H1 (cell line): ENCODE measurements at regions not wholly inside any gene's neighbourhood (a gene's known extent, or its start where the extent isn't known, plus 50 kb on each side); places are given as distances from the start of the nearest gene placed in this dataset.

ENCODE experiments used
- CTCF ChIA-PET: fragments of 300-600 bp; sonication (Branson Sonifier 250); formaldehyde crosslinking; loops from one replicate; lab custom pipeline; 2021; ENCODE audit not compliant: partially characterized antibody; lab: Charles Lee
- POLR2A ChIA-PET: fragments of 300-600 bp; sonication (Branson Sonifier 250); formaldehyde crosslinking; loops from one replicate; lab custom pipeline; 2021; ENCODE audit warnings: inconsistent platforms; ENCODE audit not compliant: partially characterized antibody; lab: Charles Lee
- DNase-seq, 2 experiments: peaks; one replicate each; pipeline versions ENCODE4 v3.0.0 to v3.0.0-alpha.2; 2010 to 2022; ENCODE audit warnings: low spot score in 2 of 2, low read depth in 1 of 2, mixed read lengths in 1 of 2
- FAIRE-seq: peaks from 2 replicates; lab custom pipeline; 2011; peaks lifted over from hg19 to GRCh38; lab: Jason Lieb, UNC
- H2AFZ ChIP-seq: 2 replicates; pipeline ENCODE4 v1.8.1; 2012; ENCODE audit warnings: low read length, inconsistent platforms
- H2AK5ac ChIP-seq: 2 replicates; pipeline ENCODE4 v1.6.1; 2013; ENCODE audit warnings: low read depth, low read length
- H2BK120ac ChIP-seq: replicated peaks from 2 replicates; pipeline ENCODE3; 2013; ENCODE audit warnings: low read depth, low read length, inconsistent platforms
- H2BK12ac ChIP-seq: 2 replicates; pipeline ENCODE4 v1.6.1; 2013; ENCODE audit warnings: low read depth, low read length
- H2BK15ac ChIP-seq: 2 replicates; pipeline ENCODE4 v1.6.1; 2013; ENCODE audit warnings: low read length
- H2BK20ac ChIP-seq: 2 replicates; pipeline ENCODE4 v1.6.1; 2013; ENCODE audit warnings: low read length
- H2BK5ac ChIP-seq: 2 replicates; pipeline ENCODE4 v1.6.1; 2013; ENCODE audit warnings: low read depth, low read length
- H3K14ac ChIP-seq: 2 replicates; pipeline ENCODE4 v1.6.1; 2013; ENCODE audit warnings: inconsistent platforms; ENCODE audit not compliant: insufficient read length
- H3K18ac ChIP-seq: 2 replicates; pipeline ENCODE4 v1.6.1; 2013; ENCODE audit warnings: low read length; ENCODE audit errors: extremely low read depth
- H3K23ac ChIP-seq: 2 replicates; pipeline ENCODE4 v1.6.1; 2013; ENCODE audit warnings: inconsistent platforms; ENCODE audit not compliant: insufficient read length
- H3K23me2 ChIP-seq: 2 replicates; pipeline ENCODE4 v1.6.1; 2013; ENCODE audit warnings: low read depth, low read length
- H3K27ac ChIP-seq: 2 replicates; pipeline ENCODE4 v1.6.1; 2011; ENCODE audit warnings: low read depth, low read length, inconsistent platforms
- H3K27me3 ChIP-seq, 4 experiments: replicated peaks in 1 of 4; 1 replicate in 1 of 4; 2 replicates in 3 of 4; pipeline versions ENCODE4 v1.6.1 to v1.8.1; 2011 to 2013; ENCODE audit warnings: low read length in 3 of 4, mild to moderate bottlenecking in 3 of 4, inconsistent platforms in 2 of 4, mixed read lengths in 2 of 4, moderate library complexity in 1 of 4; ENCODE audit not compliant: control insufficient read depth in 3 of 4, insufficient read depth in 3 of 4; ENCODE audit errors: extremely low read depth in 1 of 4
- H3K36me3 ChIP-seq, 4 experiments: 2 replicates each; pipeline versions ENCODE4 v1.6.1 to v1.8.1; 2011 to 2013; ENCODE audit warnings: mild to moderate bottlenecking in 4 of 4, low read length in 3 of 4, moderate library complexity in 2 of 4, control low read depth in 1 of 4, inconsistent platforms in 1 of 4; ENCODE audit not compliant: insufficient read depth in 4 of 4, control insufficient read depth in 2 of 4
- H3K4ac ChIP-seq: replicated peaks from 2 replicates; pipeline ENCODE3; 2013; ENCODE audit warnings: low read length, low read depth, mixed read lengths, inconsistent platforms; ENCODE audit not compliant: insufficient read length
- H3K4me1 ChIP-seq, 4 experiments: replicated peaks in 1 of 4; 1 replicate in 1 of 4; 2 replicates in 3 of 4; pipeline versions ENCODE4 v1.6.1 to v1.8.1; 2011 to 2013; ENCODE audit warnings: low read length in 3 of 4, inconsistent platforms in 2 of 4, mixed read lengths in 1 of 4; ENCODE audit not compliant: insufficient read depth in 4 of 4, control insufficient read depth in 3 of 4
- H3K4me2 ChIP-seq, 2 experiments: 2 replicates each; pipeline versions ENCODE4 v1.6.1 to v1.8.1; 2011 to 2013; ENCODE audit warnings: low read depth in 2 of 2, low read length in 2 of 2, control low read depth in 1 of 2, inconsistent platforms in 1 of 2, mild to moderate bottlenecking in 1 of 2; ENCODE audit not compliant: insufficient read depth in 1 of 2
- H3K4me3 ChIP-seq, 4 experiments: fragments of 200-600, 300-600 bp in 1 of 4; sonication (generic), shearing (Covaris generic), sonication (Bioruptor Twin) in 1 of 4; 2 replicates each; pipeline versions ENCODE4 v1.5.1 to v1.8.1; 2011 to 2016; ENCODE audit warnings: low read length in 4 of 4, low read depth in 3 of 4, control low read depth in 2 of 4, inconsistent platforms in 2 of 4, mild to moderate bottlenecking in 2 of 4, mixed read lengths in 1 of 4, moderate library complexity in 1 of 4; ENCODE audit not compliant: insufficient read depth in 2 of 4; ENCODE audit errors: extremely low read depth in 1 of 4
- H3K56ac ChIP-seq: replicated peaks from 2 replicates; pipeline ENCODE3; 2013; ENCODE audit warnings: low read depth, mild to moderate bottlenecking, mixed read lengths, low read length, inconsistent platforms; ENCODE audit not compliant: insufficient read length
- H3K79me1 ChIP-seq: 2 replicates; pipeline ENCODE4 v1.6.1; 2013; ENCODE audit warnings: low read depth, low read length, control low read depth
- H3K79me2 ChIP-seq, 2 experiments: 2 replicates each; pipeline versions ENCODE4 v1.6.1 to v1.8.1; 2012 to 2013; ENCODE audit warnings: low read length in 2 of 2, mild to moderate bottlenecking in 2 of 2, inconsistent platforms in 1 of 2; ENCODE audit not compliant: insufficient read depth in 2 of 2, control insufficient read depth in 1 of 2
- H3K9ac ChIP-seq, 4 experiments: replicated peaks in 1 of 4; 1 replicate in 1 of 4; 2 replicates in 3 of 4; pipeline versions ENCODE4 v1.6.1 to v1.8.1; 2011 to 2013; ENCODE audit warnings: low read depth in 3 of 4, low read length in 3 of 4, control low read depth in 2 of 4, mild to moderate bottlenecking in 2 of 4, moderate library complexity in 2 of 4, inconsistent platforms in 1 of 4; ENCODE audit errors: extremely low read depth in 1 of 4
- H3K9me3 ChIP-seq, 2 experiments: 2 replicates each; pipeline versions ENCODE4 v1.6.1 to v1.8.1; 2012 to 2013; ENCODE audit warnings: mild to moderate bottlenecking in 2 of 2, moderate library complexity in 2 of 2, control low read depth in 1 of 2, inconsistent platforms in 1 of 2, low read depth in 1 of 2, low read length in 1 of 2, mixed read lengths in 1 of 2; ENCODE audit not compliant: insufficient read depth in 2 of 2
- H4K20me1 ChIP-seq, 2 experiments: replicated peaks in 1 of 2; 2 replicates each; pipeline versions ENCODE3 to v1.8.1; 2011 to 2013; ENCODE audit warnings: inconsistent platforms in 2 of 2, low read length in 2 of 2, mild to moderate bottlenecking in 1 of 2; ENCODE audit not compliant: insufficient read depth in 2 of 2, control insufficient read depth in 1 of 2
- H4K5ac ChIP-seq: 2 replicates; pipeline ENCODE4 v1.6.1; 2013; ENCODE audit warnings: low read length, low read depth, mixed read lengths, inconsistent platforms; ENCODE audit not compliant: insufficient read length
- H4K8ac ChIP-seq: 2 replicates; pipeline ENCODE4 v1.8.0; 2013; ENCODE audit warnings: mild to moderate bottlenecking, moderate library complexity, low read length, inconsistent platforms; ENCODE audit not compliant: insufficient read depth; ENCODE audit errors: extremely low read depth
- H4K91ac ChIP-seq: replicated peaks from 2 replicates; pipeline ENCODE3; 2013; ENCODE audit warnings: low read length, mixed read lengths, inconsistent platforms; ENCODE audit not compliant: insufficient read length
- BRCA1 ChIP-seq: IDR thresholded peaks from 2 replicates; pipeline ENCODE4 v1.6.1; 2012; ENCODE audit warnings: low read depth, low read length, improper control_type of control experiment
- CHD1 ChIP-seq: IDR thresholded peaks from 2 replicates; pipeline ENCODE4 v1.6.1; 2012; ENCODE audit warnings: low read depth, low read length, improper control_type of control experiment
- EGR1 ChIP-seq: IDR thresholded peaks from 2 replicates; pipeline ENCODE4 v1.6.1; 2011; ENCODE audit warnings: low read depth, low read length, borderline replicate concordance
- FOSL1 ChIP-seq: IDR thresholded peaks from 2 replicates; pipeline ENCODE4 v1.6.1; 2011; ENCODE audit warnings: mild to moderate bottlenecking, low read depth, low read length, moderate library complexity; ENCODE audit not compliant: insufficient read depth
- NANOG ChIP-seq: IDR thresholded peaks from 2 replicates; pipeline ENCODE4 v1.6.1; 2011; ENCODE audit warnings: low read length, low read depth, mild to moderate bottlenecking, inconsistent platforms; ENCODE audit not compliant: insufficient read depth, poor library complexity, severe bottlenecking
- SIN3A ChIP-seq, 2 experiments: IDR thresholded peaks in 1 of 2; conservative IDR thresholded peaks in 1 of 2; 2 replicates each; pipeline ENCODE4 v1.6.1; 2011 to 2012; ENCODE audit warnings: low read length in 2 of 2, improper control_type of control experiment in 1 of 2, low read depth in 1 of 2, mild to moderate bottlenecking in 1 of 2
- SIRT6 ChIP-seq: IDR thresholded peaks from one replicate; pipeline ENCODE4 v1.7.1; 2012; ENCODE audit warnings: low read length, inconsistent platforms
- SP1 ChIP-seq: IDR thresholded peaks from 2 replicates; pipeline ENCODE4 v1.6.1; 2011; ENCODE audit warnings: low read depth, low read length
- SRF ChIP-seq: IDR thresholded peaks from 2 replicates; pipeline ENCODE4 v1.6.1; 2011; ENCODE audit warnings: mild to moderate bottlenecking, low read depth, low read length, moderate library complexity
- TCF12 ChIP-seq: IDR thresholded peaks from 2 replicates; pipeline ENCODE4 v1.6.1; 2011; ENCODE audit warnings: low read depth, mild to moderate bottlenecking, low read length
- YY1 ChIP-seq: IDR thresholded peaks from 2 replicates; pipeline ENCODE4 v1.6.1; 2011; ENCODE audit warnings: low read depth, mild to moderate bottlenecking, low read length
- WGBS, 2 experiments: shearing (Covaris generic) in 1 of 2; methylation state at CpG; one replicate each; pipeline versions ENCODE4 v1.1.6 to v1.1.7; 2013 to 2015; ENCODE audit warnings: low lambda C conversion rate in 2 of 2, mixed read lengths in 2 of 2, inconsistent platforms in 1 of 2, low coverage in 1 of 2, missing lambda C conversion rate in 1 of 2; ENCODE audit not compliant: insufficient replicate concordance in 2 of 2, insufficient coverage in 1 of 2, insufficient read length in 1 of 2; ENCODE audit errors: extremely low coverage in 1 of 2, missing lambda C conversion rate in 1 of 2; 5-methylcytosine and 5-hydroxymethylcytosine counted together

DNA sequence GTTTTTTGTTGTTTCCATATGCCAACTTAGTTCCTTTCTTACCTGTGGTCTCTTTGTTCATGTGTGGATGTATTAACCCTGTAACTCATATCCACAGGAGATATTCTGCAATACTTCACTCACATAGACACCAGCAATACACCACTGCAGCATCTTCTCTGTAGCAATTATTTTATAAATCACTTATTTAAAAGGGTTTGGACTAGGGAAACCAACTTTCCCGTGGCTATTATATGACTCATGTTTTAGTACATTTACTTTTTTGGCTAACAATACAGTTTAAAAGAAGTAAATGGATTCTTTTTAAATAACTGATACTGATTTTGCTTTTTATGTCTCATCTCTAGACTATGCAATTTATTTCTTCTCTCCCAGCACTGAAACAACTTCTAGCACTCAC lies 488.9 kb downstream of the MBD2 start:
- Histone ChIP-seq H3K27me3 (no peaks in the 10 kb centered on the region), H3K23me2 (no peaks in the 10 kb centered on the region), H3K4me1 (no peaks in the 10 kb centered on the region), H3K9ac (no peak overlapping the region), H3K79me2 (no peaks in the 10 kb centered on the region), H3K4ac (no peak overlapping the region), H3K36me3 (no peaks in the 10 kb centered on the region), H2BK5ac (no peak overlapping the region), H4K20me1 (no peaks in the 10 kb centered on the region), H4K5ac (no peak overlapping the region), H3K27ac (no peak overlapping the region), H2BK12ac (no peak overlapping the region), H2BK20ac (no peak overlapping the region), H3K56ac (no peak overlapping the region), H3K23ac (no peak overlapping the region), H3K79me1 (no peaks in the 10 kb centered on the region), H2AK5ac (no peak overlapping the region), H2BK15ac (no peak overlapping the region), H3K4me2 (no peak overlapping the region), H4K8ac (no peak overlapping the region), H2BK120ac (no peak overlapping the region), H3K4me3 (no peak overlapping the region), H3K14ac (no peak overlapping the region), H2AFZ (no peak overlapping the region), H3K9me3 (no peaks in the 10 kb centered on the region), H3K18ac (no peak overlapping the region), H4K91ac (no peak overlapping the region)
- FAIRE-seq (no peak), DNase-seq (no peak)
- TF ChIP-seq YY1 (no peak), BRCA1 (no peak), TCF12 (no peak), EGR1 (no peak), SIN3A (conservative IDR thresholded peaks at IDR 0.05 in 1 of 2, IDR thresholded peaks at IDR 0.05 in 1 of 2; ENCODE audit: low read depth in 1 of 2, low read length in 2 of 2) (no peak), CHD1 (no peak), FOSL1 (no peak), SRF (no peak), NANOG (no peak), SIRT6 (no peak), SP1 (no peak)
- 94% methylated on average over 1 of the region's 1 CpG; no CpG with 5 or more reads in 1 of the 2 experiments for WGBS, 2 experiments
- ChIA-PET CTCF (no interaction called here), POLR2A (no interaction called here)
